ENCODE measurements at regions not wholly inside any gene's neighbourhood (a gene's known extent, or its start where the extent isn't known, plus 50 kb on each side); places are given as distances from the start of the nearest gene placed in this dataset.

DNA sequence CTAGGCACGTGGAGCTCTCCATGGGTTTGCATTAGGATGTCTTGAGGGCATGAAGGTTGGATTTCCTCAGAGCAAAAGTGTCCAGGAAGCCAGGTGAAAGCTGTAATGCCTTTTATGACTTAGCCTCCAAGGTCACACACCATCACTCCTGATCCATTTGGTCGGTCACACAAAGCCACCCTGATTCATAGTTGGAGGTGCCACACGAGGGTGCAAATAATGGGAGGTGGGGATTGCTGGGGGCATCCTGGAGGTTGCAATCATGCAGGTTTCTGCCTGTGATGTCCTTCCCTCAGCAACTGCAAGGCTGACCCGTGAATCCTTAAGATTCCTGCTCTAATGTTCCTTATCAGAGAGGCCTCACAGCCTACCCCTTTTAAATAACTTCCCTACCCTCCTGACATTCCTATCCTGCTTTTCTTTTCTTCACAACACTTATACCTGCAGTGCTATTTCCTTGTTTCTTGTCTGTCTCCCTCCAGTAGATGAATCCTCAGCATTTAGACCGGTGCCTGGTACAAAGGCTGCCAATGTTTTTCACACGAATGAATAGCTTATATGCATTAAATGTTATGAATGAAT, 97.1 kb downstream of the LIPG start:
- no peak for DNase-seq (ENCODE audit: low read depth in 2 of 2)

GRCh38 chr18:49656073-49656692, 94.3 kb downstream of the LIPG start:
- DNase-seq (ENCODE audit: low read depth in 2 of 2), result no peak

DNA sequence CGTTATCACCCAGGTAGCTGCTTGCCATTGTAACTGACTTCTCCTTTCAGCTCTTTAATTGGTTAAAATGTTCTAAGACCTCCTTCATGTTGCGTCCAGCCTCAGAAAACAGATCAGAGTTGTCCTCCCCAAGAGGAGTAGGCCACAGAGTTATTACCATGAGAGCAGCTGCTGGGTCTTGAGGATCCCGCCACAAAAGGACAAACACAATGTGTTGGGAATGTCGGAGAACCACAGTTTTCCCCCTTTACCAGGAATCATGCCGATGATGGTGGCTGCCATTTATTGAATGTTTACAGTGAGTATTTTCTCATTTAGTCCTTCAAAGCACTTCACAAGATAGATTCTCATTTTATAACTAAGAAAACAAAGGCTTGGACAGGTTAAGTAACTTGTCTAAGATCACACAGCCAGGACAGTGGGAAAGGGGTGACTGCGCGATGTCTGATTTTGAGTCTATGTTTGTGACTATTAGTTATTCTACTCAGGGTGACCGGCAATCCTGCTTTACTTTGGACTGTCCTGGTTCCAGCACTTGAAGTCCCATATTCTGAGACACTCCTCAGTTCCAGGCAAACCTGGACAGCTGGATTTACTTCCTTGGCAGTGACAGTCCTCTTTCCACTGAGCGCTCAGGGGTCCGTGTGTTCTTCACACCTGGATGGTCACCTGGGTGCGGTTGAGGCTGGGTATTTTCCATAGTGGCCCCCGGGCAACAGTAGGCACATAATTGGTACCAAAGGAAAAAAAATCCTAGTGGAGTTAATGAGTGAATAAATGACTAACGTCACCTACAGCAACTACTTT, 93.6 kb downstream of the LIPG start:
- DNase-seq (ENCODE audit: low read depth in 2 of 2), result no peak

GRCh38 chr18:49654347-49654746, 92.5 kb downstream of the LIPG start:
- DNase-seq (ENCODE audit: low read depth in 2 of 2), result no peak

DNA sequence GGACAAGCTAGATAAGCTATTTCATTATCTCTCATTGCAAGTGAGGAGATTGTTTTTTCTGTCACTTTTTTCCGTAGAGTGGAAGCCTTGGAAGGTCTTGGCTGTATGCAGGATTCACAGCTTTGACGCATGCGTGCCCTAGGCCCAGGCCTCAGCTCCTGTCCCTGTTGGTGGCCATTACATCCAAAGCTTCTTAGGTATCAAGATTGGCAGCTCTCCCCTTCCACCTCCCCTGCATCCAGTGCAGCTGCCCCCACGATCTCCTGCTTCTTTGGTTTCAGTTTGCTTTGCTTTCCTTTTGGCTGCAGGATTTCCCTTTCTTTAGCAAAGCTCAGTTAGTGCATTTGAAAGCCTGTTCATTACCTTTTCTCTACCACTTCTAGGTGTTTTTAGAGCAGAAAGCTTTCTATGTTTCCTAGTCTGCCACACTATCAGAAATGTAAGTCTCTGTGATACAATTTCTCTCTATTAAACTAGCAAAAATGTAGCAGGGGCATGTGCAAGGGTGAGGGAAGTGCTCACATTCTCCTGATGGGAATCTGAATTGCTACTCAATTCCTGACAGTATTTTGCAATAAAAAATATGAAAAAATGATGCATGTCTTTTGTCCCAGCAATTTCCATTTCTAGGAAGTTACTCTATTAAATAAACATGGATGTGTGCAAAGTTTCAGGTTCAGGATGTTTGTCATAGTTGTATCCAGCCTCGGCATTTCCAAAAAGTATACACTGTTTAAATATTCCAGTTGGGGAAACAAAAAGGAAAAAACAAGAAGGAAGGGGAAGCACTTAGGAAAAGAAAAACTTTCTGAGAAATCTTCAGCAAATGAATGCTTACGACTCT, 91.2 kb downstream of the LIPG start:
- no peak for DNase-seq (ENCODE audit: low read depth in 2 of 2)

GRCh38 chr18:49651033-49651432, 89.2 kb downstream of the LIPG start:
- DNase-seq (ENCODE audit: low read depth in 2 of 2), result no peak

DNA sequence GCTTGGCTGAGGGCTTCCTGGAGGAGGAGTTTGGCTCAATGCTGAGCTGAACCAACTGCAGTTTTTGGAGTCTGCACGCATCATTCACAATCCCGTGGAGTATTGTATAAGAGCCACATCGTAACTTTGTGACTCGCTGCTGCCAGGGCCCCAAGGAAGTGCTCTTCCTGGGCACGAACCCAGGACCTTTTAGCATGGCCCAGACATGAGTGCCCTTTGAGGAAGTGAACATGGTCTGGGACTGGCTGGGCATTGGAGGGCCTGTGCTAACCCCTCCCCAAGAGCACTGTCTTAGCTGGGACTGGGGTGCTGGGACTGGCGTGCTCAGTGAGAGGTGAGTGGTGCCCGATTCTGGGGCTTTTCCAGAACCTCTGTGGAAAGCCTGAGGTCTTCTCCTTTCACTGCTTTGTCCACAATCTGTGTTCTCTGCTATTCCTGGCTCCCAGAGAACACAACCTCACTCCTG, 88.6 kb downstream of the LIPG start:
- DNase-seq (ENCODE audit: low read depth in 2 of 2), result no peak

GRCh38 chr18:49648811-49649210, 87.0 kb downstream of the LIPG start:
- DNase-seq (ENCODE audit: low read depth in 2 of 2), result no peak

All from stimulated activated CD4-positive, alpha-beta T cell treated with anti-CD3 and anti-CD28 coated beads, Interleukin-4, amount 100 ng/mL, for 48 hours (primary cell).